Suprapubic skin (tissue), 3 donors: ENCODE measurements at regions not wholly inside any gene's neighbourhood (a gene's known extent, or its start where the extent isn't known, plus 50 kb on each side); places are given as distances from the start of the nearest gene placed in this dataset.

Source experiments
- EP300 ChIP-seq: sonication (generic); formaldehyde crosslinking; IDR thresholded peaks from one replicate; pipeline ENCODE4 v1.6.1; 2017; ENCODE audit warnings: antibody characterized with exemption
- TF ChIP-seq, protein P1 (sequence below), 2 donors: fragments of 200-600 bp in 1 of 2; fragments of 450-650 bp in 1 of 2; sonication (generic) in 1 of 2; IDR thresholded peaks; one replicate each; pipeline ENCODE4 v1.5.1; 2016 to 2019; ENCODE audit warnings: antibody characterized with exemption in 2 of 2, mild to moderate bottlenecking in 1 of 2, moderate library complexity in 1 of 2

DNA sequence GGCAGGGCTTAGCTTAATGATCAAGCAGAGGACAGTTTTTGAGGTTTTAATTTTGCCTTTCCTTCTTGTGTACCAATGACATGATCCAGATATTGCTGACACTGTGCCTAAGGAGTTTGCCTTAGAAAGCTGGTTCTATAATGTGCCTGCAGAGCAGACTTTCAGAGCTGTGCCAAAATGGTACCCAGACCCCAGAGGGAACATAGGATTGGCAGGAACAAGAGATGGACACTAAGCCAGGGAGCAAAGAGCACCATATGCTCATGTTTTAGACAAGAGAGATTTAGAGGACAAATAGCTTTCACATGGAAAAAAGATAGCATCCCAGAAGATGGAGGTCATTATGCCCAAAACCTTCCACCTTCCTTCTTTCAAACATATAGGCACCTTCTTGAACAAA, 1241.5 kb upstream of the SPRY2 start:
- TF ChIP-seq, protein P1, sequence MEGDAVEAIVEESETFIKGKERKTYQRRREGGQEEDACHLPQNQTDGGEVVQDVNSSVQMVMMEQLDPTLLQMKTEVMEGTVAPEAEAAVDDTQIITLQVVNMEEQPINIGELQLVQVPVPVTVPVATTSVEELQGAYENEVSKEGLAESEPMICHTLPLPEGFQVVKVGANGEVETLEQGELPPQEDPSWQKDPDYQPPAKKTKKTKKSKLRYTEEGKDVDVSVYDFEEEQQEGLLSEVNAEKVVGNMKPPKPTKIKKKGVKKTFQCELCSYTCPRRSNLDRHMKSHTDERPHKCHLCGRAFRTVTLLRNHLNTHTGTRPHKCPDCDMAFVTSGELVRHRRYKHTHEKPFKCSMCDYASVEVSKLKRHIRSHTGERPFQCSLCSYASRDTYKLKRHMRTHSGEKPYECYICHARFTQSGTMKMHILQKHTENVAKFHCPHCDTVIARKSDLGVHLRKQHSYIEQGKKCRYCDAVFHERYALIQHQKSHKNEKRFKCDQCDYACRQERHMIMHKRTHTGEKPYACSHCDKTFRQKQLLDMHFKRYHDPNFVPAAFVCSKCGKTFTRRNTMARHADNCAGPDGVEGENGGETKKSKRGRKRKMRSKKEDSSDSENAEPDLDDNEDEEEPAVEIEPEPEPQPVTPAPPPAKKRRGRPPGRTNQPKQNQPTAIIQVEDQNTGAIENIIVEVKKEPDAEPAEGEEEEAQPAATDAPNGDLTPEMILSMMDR (IDR thresholded peaks at IDR 0.05), result no peak
- no peak for TF ChIP-seq EP300
